CD14-positive monocyte (primary cell): ENCODE measurements at regions not wholly inside any gene's neighbourhood (a gene's known extent, or its start where the extent isn't known, plus 50 kb on each side); places are given as distances from the start of the nearest gene placed in this dataset.

Source experiments
- DNase-seq, 3 donors: peaks; one replicate each; pipeline ENCODE4 v3.0.0-alpha.2; 2011 to 2022
- H2AFZ ChIP-seq: 2 replicates; pipeline ENCODE4 v1.6.0; 2012; ENCODE audit warnings: mild to moderate bottlenecking, low read depth, low read length, inconsistent platforms; ENCODE audit not compliant: insufficient read depth, poor library complexity, severe bottlenecking
- H3K27ac ChIP-seq, 2 donors: 1 replicate in 1 of 2; 2 replicates in 1 of 2; pipeline ENCODE4 v1.5.1; 2012 to 2013; ENCODE audit warnings: low read length in 2 of 2, control low read depth in 1 of 2, inconsistent platforms in 1 of 2, low read depth in 1 of 2, mild to moderate bottlenecking in 1 of 2
- H3K27me3 ChIP-seq, 2 donors: one replicate each; pipeline versions ENCODE4 v1.6.0 to v1.6.1; 2011 to 2013; ENCODE audit warnings: low read length in 2 of 2; ENCODE audit not compliant: control insufficient read depth in 2 of 2, insufficient read depth in 2 of 2
- H3K36me3 ChIP-seq, 2 donors: replicated peaks in 1 of 2; 1 replicate in 1 of 2; 2 replicates in 1 of 2; pipeline versions ENCODE4 v1.5.1 to v1.6.1; 2012 to 2013; ENCODE audit warnings: low read length in 2 of 2, control low read depth in 1 of 2, inconsistent platforms in 1 of 2, mild to moderate bottlenecking in 1 of 2; ENCODE audit not compliant: insufficient read depth in 2 of 2, control insufficient read depth in 1 of 2
- H3K4me1 ChIP-seq, 2 donors: 1 replicate in 1 of 2; 2 replicates in 1 of 2; pipeline versions ENCODE4 v1.5.1 to v1.6.1; 2012 to 2013; ENCODE audit warnings: low read length in 2 of 2, control low read depth in 1 of 2, inconsistent platforms in 1 of 2, mild to moderate bottlenecking in 1 of 2, moderate library complexity in 1 of 2; ENCODE audit not compliant: insufficient read depth in 2 of 2, control insufficient read depth in 1 of 2
- H3K4me2 ChIP-seq: replicated peaks from 2 replicates; pipeline ENCODE3; 2012; ENCODE audit warnings: low read length, moderate library complexity, mild to moderate bottlenecking; ENCODE audit not compliant: poor library complexity, severe bottlenecking; ENCODE audit errors: extremely low read depth
- H3K4me3 ChIP-seq, 3 experiments: fragments of 200-600 bp in 1 of 3; sonication (generic) in 1 of 3; replicated peaks in 1 of 3; 1 replicate in 2 of 3; 2 replicates in 1 of 3; pipeline ENCODE4 v1.5.1; 2011 to 2013; ENCODE audit warnings: low read length in 3 of 3, mild to moderate bottlenecking in 3 of 3, control low read depth in 2 of 3, low read depth in 2 of 3, inconsistent platforms in 1 of 3, moderate library complexity in 1 of 3
- H3K79me2 ChIP-seq: 2 replicates; pipeline ENCODE4 v1.6.0; 2012; ENCODE audit warnings: mild to moderate bottlenecking, control low read depth, inconsistent platforms, low read length, moderate library complexity; ENCODE audit not compliant: insufficient read depth
- H3K9ac ChIP-seq: 2 replicates; pipeline ENCODE4 v1.6.0; 2017; ENCODE audit warnings: low read length, mild to moderate bottlenecking; ENCODE audit not compliant: insufficient read depth, poor library complexity, severe bottlenecking
- H3K9me3 ChIP-seq, 2 donors: replicated peaks in 1 of 2; 1 replicate in 1 of 2; 2 replicates in 1 of 2; pipeline versions ENCODE4 v1.5.1 to v1.6.1; 2012 to 2013; ENCODE audit warnings: low read length in 2 of 2, control low read depth in 1 of 2; ENCODE audit not compliant: control insufficient read depth in 1 of 2, insufficient read depth in 1 of 2
- H4K20me1 ChIP-seq: 2 replicates; pipeline ENCODE4 v1.6.0; 2012; ENCODE audit warnings: mild to moderate bottlenecking, low read length, control low read depth, moderate library complexity; ENCODE audit not compliant: insufficient read depth
- H3K27ac Mint-ChIP-seq, 7 donors: one replicate each; pipeline ENCODE4 v1.8.0; 2020; ENCODE audit warnings: mild to moderate bottlenecking in 7 of 7, mixed read lengths in 7 of 7, moderate library complexity in 6 of 7, inconsistent platforms in 2 of 7
- H3K27me3 Mint-ChIP-seq, 3 donors: one replicate each; pipeline ENCODE4 v1.8.0; 2021 to 2022; ENCODE audit warnings: low read depth in 3 of 3, mild to moderate bottlenecking in 3 of 3, mixed read lengths in 3 of 3, moderate library complexity in 3 of 3, inconsistent platforms in 1 of 3
- H3K36me3 Mint-ChIP-seq, 2 donors: one replicate each; pipeline ENCODE4 v1.8.0; 2020; ENCODE audit warnings: mixed read lengths in 2 of 2, inconsistent platforms in 1 of 2, mild to moderate bottlenecking in 1 of 2
- H3K4me1 Mint-ChIP-seq: one replicate; pipeline ENCODE4 v1.8.0; 2020; ENCODE audit warnings: mild to moderate bottlenecking, mixed read lengths
- H3K4me3 Mint-ChIP-seq, 2 donors: one replicate each; pipeline ENCODE4 v1.8.0; 2020; ENCODE audit warnings: mild to moderate bottlenecking in 2 of 2, mixed read lengths in 2 of 2, moderate library complexity in 1 of 2
- H3K9me3 Mint-ChIP-seq, 7 donors: one replicate each; pipeline ENCODE4 v1.8.0; 2020 to 2022; ENCODE audit warnings: mixed read lengths in 7 of 7, mild to moderate bottlenecking in 6 of 7, moderate library complexity in 6 of 7, inconsistent platforms in 2 of 7
- CTCF ChIP-seq: fragments of 200-600 bp; IDR thresholded peaks from one replicate; pipeline ENCODE4 v1.8.0; 2022; ENCODE audit warnings: antibody characterized with exemption, mild to moderate bottlenecking
- WGBS: methylation state at CpG from one replicate; pipeline ENCODE4 v1.1.5; 2013; ENCODE audit warnings: missing lambda C conversion rate; ENCODE audit not compliant: insufficient coverage; 5-methylcytosine and 5-hydroxymethylcytosine counted together
- intact Hi-C, 2 donors: fragments of 100-400 bp; cut with micrococcal nuclease; formaldehyde crosslinking; loops; one replicate each; pipeline versions ENCODE4 v1.15.0 to v1.15.1; 2023

GRCh38 chr10:57225920-57226319 is 864.9 kb upstream of the ZWINT start:
- H3K9ac ChIP-seq = no peak overlapping the region
- no peak for TF ChIP-seq CTCF
- H3K79me2 ChIP-seq = no peaks in the 10 kb centered on the region
- H3K9me3 ChIP-seq = peaks cover 2 to 3% of the 10 kb centered on the region in 2 donors
- no CpG with 5 or more reads among the region's 3 CpGs for WGBS
- no peak overlapping the region for H3K27ac ChIP-seq
- Mint-ChIP-seq H3K36me3 (no peaks in the 10 kb centered on the region), H3K4me3 (no peak overlapping the region), H3K9me3 (peaks cover 0 to 2% (median 0%) of the 10 kb centered on the region in 7 donors), H3K4me1 (no peaks in the 10 kb centered on the region), H3K27me3 (no peaks in the 10 kb centered on the region), H3K27ac (no peak overlapping the region)
- no peaks in the 10 kb centered on the region for H3K36me3 ChIP-seq
- H3K4me1 ChIP-seq = no peaks in the 10 kb centered on the region
- intact Hi-C loops = no loop called here
- H3K27me3 ChIP-seq = no peaks in the 10 kb centered on the region
- H2AFZ ChIP-seq = no peak overlapping the region
- no peak overlapping the region for H3K4me3 ChIP-seq
- H4K20me1 ChIP-seq = no peaks in the 10 kb centered on the region
- H3K4me2 ChIP-seq = no peak overlapping the region
- no peak for DNase-seq

GRCh38 chr10:57224811-57225210 is 863.8 kb upstream of the ZWINT start:
- intact Hi-C loops = no loop called here
- Histone ChIP-seq H3K4me1 (no peaks in the 10 kb centered on the region), H3K27me3 (no peaks in the 10 kb centered on the region), H3K4me3 (no peak overlapping the region), H3K36me3 (no peaks in the 10 kb centered on the region), H4K20me1 (no peaks in the 10 kb centered on the region), H2AFZ (no peak overlapping the region), H3K9ac (no peak overlapping the region), H3K79me2 (no peaks in the 10 kb centered on the region), H3K4me2 (no peak overlapping the region), H3K27ac (no peak overlapping the region), H3K9me3 (no peaks in the 10 kb centered on the region)
- Mint-ChIP-seq H3K9me3 (peaks cover 0 to 2% (median 0%) of the 10 kb centered on the region in 7 donors), H3K27ac (no peak overlapping the region), H3K27me3 (no peaks in the 10 kb centered on the region), H3K36me3 (no peaks in the 10 kb centered on the region), H3K4me1 (no peaks in the 10 kb centered on the region), H3K4me3 (no peak overlapping the region)
- WGBS = no CpG with 5 or more reads among the region's 2 CpGs
- DNase-seq = no peak
- no peak for TF ChIP-seq CTCF
